ENCODE measurements at regions not wholly inside any gene's neighbourhood (a gene's known extent, or its start where the extent isn't known, plus 50 kb on each side); places are given as distances from the start of the nearest gene placed in this dataset.

DNA sequence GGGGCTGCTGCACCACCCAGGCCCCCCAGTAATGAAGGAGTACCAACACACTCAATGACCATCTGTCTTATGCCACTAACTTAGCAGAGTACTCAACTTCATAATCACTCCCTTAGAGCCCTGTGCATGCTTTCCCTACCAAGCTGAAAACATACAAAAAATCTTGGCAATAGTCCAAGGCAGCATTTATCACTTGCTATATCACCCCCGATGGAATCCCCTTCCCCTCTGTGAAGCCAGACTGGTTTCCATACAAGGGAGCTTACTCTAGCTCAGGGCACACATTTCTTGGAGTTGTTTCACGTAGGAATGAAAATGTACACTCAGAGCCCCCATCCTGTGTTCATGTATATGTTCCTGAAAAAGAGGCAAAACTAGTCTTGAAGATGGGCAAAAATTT is 301.3 kb upstream of the TENM4 start:
- DNase-seq (ENCODE audit: low read depth in 1 of 2, low spot score in 1 of 2): no peak
- no peak overlapping the region for H3K4me3 ChIP-seq (replicated peaks; ENCODE audit: insufficient read depth, low read length)
- no peaks in the 10 kb centered on the region for H3K27me3 ChIP-seq (ENCODE audit: insufficient read depth, poor library complexity, severe bottlenecking)
- TF ChIP-seq SPI1 (IDR thresholded peaks at IDR 0.05; ENCODE audit: borderline replicate concordance, low read depth): no peak
- TF ChIP-seq, protein P1, sequence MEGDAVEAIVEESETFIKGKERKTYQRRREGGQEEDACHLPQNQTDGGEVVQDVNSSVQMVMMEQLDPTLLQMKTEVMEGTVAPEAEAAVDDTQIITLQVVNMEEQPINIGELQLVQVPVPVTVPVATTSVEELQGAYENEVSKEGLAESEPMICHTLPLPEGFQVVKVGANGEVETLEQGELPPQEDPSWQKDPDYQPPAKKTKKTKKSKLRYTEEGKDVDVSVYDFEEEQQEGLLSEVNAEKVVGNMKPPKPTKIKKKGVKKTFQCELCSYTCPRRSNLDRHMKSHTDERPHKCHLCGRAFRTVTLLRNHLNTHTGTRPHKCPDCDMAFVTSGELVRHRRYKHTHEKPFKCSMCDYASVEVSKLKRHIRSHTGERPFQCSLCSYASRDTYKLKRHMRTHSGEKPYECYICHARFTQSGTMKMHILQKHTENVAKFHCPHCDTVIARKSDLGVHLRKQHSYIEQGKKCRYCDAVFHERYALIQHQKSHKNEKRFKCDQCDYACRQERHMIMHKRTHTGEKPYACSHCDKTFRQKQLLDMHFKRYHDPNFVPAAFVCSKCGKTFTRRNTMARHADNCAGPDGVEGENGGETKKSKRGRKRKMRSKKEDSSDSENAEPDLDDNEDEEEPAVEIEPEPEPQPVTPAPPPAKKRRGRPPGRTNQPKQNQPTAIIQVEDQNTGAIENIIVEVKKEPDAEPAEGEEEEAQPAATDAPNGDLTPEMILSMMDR (IDR thresholded peaks at IDR 0.05; ENCODE audit: insufficient read depth, low read length): no peak
- TF ChIP-seq, protein P2, sequence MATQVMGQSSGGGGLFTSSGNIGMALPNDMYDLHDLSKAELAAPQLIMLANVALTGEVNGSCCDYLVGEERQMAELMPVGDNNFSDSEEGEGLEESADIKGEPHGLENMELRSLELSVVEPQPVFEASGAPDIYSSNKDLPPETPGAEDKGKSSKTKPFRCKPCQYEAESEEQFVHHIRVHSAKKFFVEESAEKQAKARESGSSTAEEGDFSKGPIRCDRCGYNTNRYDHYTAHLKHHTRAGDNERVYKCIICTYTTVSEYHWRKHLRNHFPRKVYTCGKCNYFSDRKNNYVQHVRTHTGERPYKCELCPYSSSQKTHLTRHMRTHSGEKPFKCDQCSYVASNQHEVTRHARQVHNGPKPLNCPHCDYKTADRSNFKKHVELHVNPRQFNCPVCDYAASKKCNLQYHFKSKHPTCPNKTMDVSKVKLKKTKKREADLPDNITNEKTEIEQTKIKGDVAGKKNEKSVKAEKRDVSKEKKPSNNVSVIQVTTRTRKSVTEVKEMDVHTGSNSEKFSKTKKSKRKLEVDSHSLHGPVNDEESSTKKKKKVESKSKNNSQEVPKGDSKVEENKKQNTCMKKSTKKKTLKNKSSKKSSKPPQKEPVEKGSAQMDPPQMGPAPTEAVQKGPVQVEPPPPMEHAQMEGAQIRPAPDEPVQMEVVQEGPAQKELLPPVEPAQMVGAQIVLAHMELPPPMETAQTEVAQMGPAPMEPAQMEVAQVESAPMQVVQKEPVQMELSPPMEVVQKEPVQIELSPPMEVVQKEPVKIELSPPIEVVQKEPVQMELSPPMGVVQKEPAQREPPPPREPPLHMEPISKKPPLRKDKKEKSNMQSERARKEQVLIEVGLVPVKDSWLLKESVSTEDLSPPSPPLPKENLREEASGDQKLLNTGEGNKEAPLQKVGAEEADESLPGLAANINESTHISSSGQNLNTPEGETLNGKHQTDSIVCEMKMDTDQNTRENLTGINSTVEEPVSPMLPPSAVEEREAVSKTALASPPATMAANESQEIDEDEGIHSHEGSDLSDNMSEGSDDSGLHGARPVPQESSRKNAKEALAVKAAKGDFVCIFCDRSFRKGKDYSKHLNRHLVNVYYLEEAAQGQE (IDR thresholded peaks at IDR 0.05; ENCODE audit: insufficient replicate concordance, low read depth): no peak
- TF ChIP-seq GABPA (IDR thresholded peaks at IDR 0.05; ENCODE audit: low read depth): no peak
- no peak for TF ChIP-seq POLR2AphosphoS5 (IDR thresholded peaks at IDR 0.05; ENCODE audit: low read depth)
- H3K27ac ChIP-seq (replicated peaks): no peak overlapping the region

DNA sequence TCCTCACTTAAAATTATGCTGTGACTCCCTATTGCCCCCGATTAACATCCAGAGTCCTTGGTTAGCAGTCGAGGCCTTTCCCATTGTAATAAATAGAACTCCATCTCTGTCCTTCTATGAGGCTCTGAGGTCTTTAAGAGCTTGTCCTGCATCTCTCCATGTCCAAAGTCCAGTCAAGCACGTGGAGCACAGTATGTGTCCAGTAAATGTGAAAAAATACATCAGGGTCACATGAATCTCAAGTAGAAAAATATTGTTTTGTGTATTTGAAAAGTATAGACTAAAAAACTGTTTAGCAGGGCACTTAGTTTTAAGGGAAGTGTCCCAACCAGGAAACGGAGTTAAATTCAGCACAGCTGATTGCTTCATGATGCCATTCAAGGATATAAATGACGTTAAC is 298.8 kb upstream of the TENM4 start:
- no peak overlapping the region for H3K4me3 ChIP-seq (replicated peaks; ENCODE audit: insufficient read depth, low read length)

DNA sequence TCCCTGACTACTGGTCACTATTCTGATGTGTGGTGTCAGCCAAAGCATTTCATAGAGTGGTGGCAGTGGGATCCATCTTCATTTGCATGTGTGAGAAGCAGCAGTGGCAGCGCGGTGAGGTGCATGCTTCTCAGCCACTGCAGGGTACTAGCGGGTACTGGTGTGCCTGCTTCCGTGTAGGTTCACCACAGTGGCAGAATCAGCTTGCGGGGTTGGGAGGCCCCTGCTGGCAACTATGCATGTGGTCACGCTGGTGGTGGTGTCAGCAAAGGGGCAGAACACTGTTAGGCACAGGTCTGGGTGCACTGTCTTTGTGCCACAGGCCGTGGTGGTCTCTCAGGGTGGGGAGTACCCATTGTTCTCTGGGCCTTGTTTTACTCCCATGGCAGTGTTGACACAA is 286.4 kb upstream of the TENM4 start:
- H3K4me3 ChIP-seq (replicated peaks; ENCODE audit: insufficient read depth, low read length): no peak overlapping the region
- TF ChIP-seq, protein P1 (IDR thresholded peaks at IDR 0.05; ENCODE audit: insufficient read depth, low read length): no peak
- TF ChIP-seq, protein P2 (IDR thresholded peaks at IDR 0.05; ENCODE audit: insufficient replicate concordance, low read depth): no peak
- no peak for TF ChIP-seq GABPA (IDR thresholded peaks at IDR 0.05; ENCODE audit: low read depth)
- TF ChIP-seq SPI1 (IDR thresholded peaks at IDR 0.05; ENCODE audit: borderline replicate concordance, low read depth): no peak
- TF ChIP-seq POLR2AphosphoS5 (IDR thresholded peaks at IDR 0.05; ENCODE audit: low read depth): no peak
- no peaks in the 10 kb centered on the region for H3K27me3 ChIP-seq (ENCODE audit: insufficient read depth, poor library complexity, severe bottlenecking)
- DNase-seq (ENCODE audit: low read depth in 1 of 2, low spot score in 1 of 2): no peak
- H3K27ac ChIP-seq (replicated peaks): no peak overlapping the region

More for the DNA sequence above, 298.8 kb upstream of the TENM4 start:
- TF ChIP-seq, protein P1 (IDR thresholded peaks at IDR 0.05; ENCODE audit: insufficient read depth, low read length): no peak
- TF ChIP-seq GABPA (IDR thresholded peaks at IDR 0.05; ENCODE audit: low read depth) (no peak), POLR2AphosphoS5 (IDR thresholded peaks at IDR 0.05; ENCODE audit: low read depth) (no peak), SPI1 (IDR thresholded peaks at IDR 0.05; ENCODE audit: borderline replicate concordance, low read depth) (no peak)
- TF ChIP-seq, protein P2 (IDR thresholded peaks at IDR 0.05; ENCODE audit: insufficient replicate concordance, low read depth): no peak
- Histone ChIP-seq H3K27ac (replicated peaks) (no peak overlapping the region), H3K27me3 (ENCODE audit: insufficient read depth, poor library complexity, severe bottlenecking) (no peaks in the 10 kb centered on the region)
- no peak for DNase-seq (ENCODE audit: low read depth in 1 of 2, low spot score in 1 of 2)

Data from HL-60 (cell line).